A549 (cell line): ENCODE measurements at regions not wholly inside any gene's neighbourhood (a gene's known extent, or its start where the extent isn't known, plus 50 kb on each side); places are given as distances from the start of the nearest gene placed in this dataset.

Source experiments
- ATAC-seq, 2 experiments: fragments of 200-7000 bp in 1 of 2; fragments of >200 bp in 1 of 2; cut with Nextera tagmentation in 1 of 2; cut with Tn5 transposase in 1 of 2; 3 replicates each; pipeline versions ENCODE4 v1.8.0 to v1.9.1; 2018 to 2020; ENCODE audit warnings: mild to moderate bottlenecking in 1 of 2, moderate library complexity in 1 of 2
- CTCF ChIA-PET: fragments of 300-600 bp; sonication (Branson Sonifier 250); formaldehyde crosslinking; extraction: SDS; loops from one replicate; lab custom pipeline; 2021; ENCODE audit warnings: antibody characterized with exemption, inconsistent platforms; lab: Yijun Ruan, JAX
- POLR2A ChIA-PET: fragments of 350-600 bp; formaldehyde crosslinking; extraction: SDS; loops from one replicate; lab custom pipeline; 2021; ENCODE audit warnings: antibody characterized with exemption, inconsistent platforms; lab: Yijun Ruan, JAX
- DNase-seq, 2 experiments: peaks; one replicate each; pipeline versions ENCODE4 v3.0.0 to v3.0.0-alpha.2; 2011 to 2016; ENCODE audit warnings: low read depth in 1 of 2, low spot score in 1 of 2
- FAIRE-seq: peaks from 2 replicates; lab custom pipeline; 2011; peaks lifted over from hg19 to GRCh38; lab: Jason Lieb, UNC
- H3K27ac ChIP-seq, 2 experiments: fragments of >200 bp; sonication (Bioruptor Twin); formaldehyde crosslinking; 3 replicates each; pipeline ENCODE4 v1.5.1; 2016 to 2017
- H3K4me1 ChIP-seq: fragments of >200 bp; sonication (Bioruptor Twin); formaldehyde crosslinking; 3 replicates; pipeline ENCODE4 v1.6.1; 2016
- H3K4me2 ChIP-seq: fragments of >200 bp; sonication (Bioruptor Twin); formaldehyde crosslinking; 3 replicates; pipeline ENCODE4 v1.6.1; 2016
- H3K4me3 ChIP-seq: fragments of >200 bp; sonication (Bioruptor Twin); formaldehyde crosslinking; 3 replicates; pipeline ENCODE4 v1.5.1; 2016
- H3K9me3 ChIP-seq: fragments of >200 bp; sonication (Bioruptor Twin); formaldehyde crosslinking; 3 replicates; pipeline ENCODE4 v1.6.1; 2016
- ATOH8 ChIP-seq: fragments of 250-450 bp; sonication (Bioruptor Pico); IDR thresholded peaks from 2 replicates; pipeline ENCODE4 v1.5.0; 2020; ENCODE audit warnings: low read depth, mild to moderate bottlenecking, moderate library complexity
- CBX8 ChIP-seq: fragments of 200-600 bp; sonication (generic); IDR thresholded peaks from 2 replicates; pipeline ENCODE4 v1.6.1; 2016
- CEBPB ChIP-seq, 2 experiments: fragments of >200 bp in 1 of 2; sonication (Bioruptor Twin) in 1 of 2; formaldehyde crosslinking in 1 of 2; IDR thresholded peaks; 2 replicates each; pipeline ENCODE4 v1.6.1; 2012 to 2016
- EP300 ChIP-seq, 2 experiments: fragments of >200 bp; sonication (Bioruptor Twin); formaldehyde crosslinking; IDR thresholded peaks; 2 replicates in 1 of 2; 3 replicates in 1 of 2; pipeline ENCODE4 v1.6.1; 2016 to 2017
- GATA3 ChIP-seq: IDR thresholded peaks from 2 replicates; pipeline ENCODE4 v1.6.1; 2012; ENCODE audit warnings: borderline replicate concordance
- HMGXB4 ChIP-seq: fragments of 250-450 bp; sonication (Bioruptor Pico); IDR thresholded peaks from 2 replicates; pipeline ENCODE4 v1.5.0; 2021; ENCODE audit warnings: mild to moderate bottlenecking, moderate library complexity, borderline replicate concordance
- HOXB13 ChIP-seq: fragments of 250-450 bp; sonication (Bioruptor Pico); IDR thresholded peaks from 2 replicates; pipeline ENCODE4 v1.5.0; 2020; ENCODE audit warnings: low read depth, mild to moderate bottlenecking, moderate library complexity
- HOXB5 ChIP-seq: fragments of 250-450 bp; sonication (Bioruptor Pico); IDR thresholded peaks from 2 replicates; pipeline ENCODE4 v1.5.0; 2020; ENCODE audit warnings: mild to moderate bottlenecking, moderate library complexity
- JUN ChIP-seq, 2 experiments: fragments of >200 bp; sonication (Bioruptor Twin); formaldehyde crosslinking; IDR thresholded peaks; 2 replicates in 1 of 2; 3 replicates in 1 of 2; pipeline ENCODE4 v1.6.1; 2016 to 2017
- JUNB ChIP-seq: fragments of >200 bp; sonication (Bioruptor Twin); formaldehyde crosslinking; IDR thresholded peaks from 2 replicates; pipeline ENCODE4 v1.6.1; 2016
- KDM5A ChIP-seq: fragments of 200-600 bp; sonication (generic); IDR thresholded peaks from 2 replicates; pipeline ENCODE4 v1.6.1; 2016; ENCODE audit warnings: antibody characterized with exemption, mild to moderate bottlenecking
- MAFK ChIP-seq: fragments of 450-650 bp; IDR thresholded peaks from 2 replicates; pipeline ENCODE4 v1.6.1; 2014; ENCODE audit not compliant: partially characterized antibody
- MYC ChIP-seq: IDR thresholded peaks from 2 replicates; pipeline ENCODE4 v1.6.1; 2012; ENCODE audit warnings: mild to moderate bottlenecking, inconsistent platforms, low read length, improper control_type of control experiment, borderline replicate concordance
- PBX3 ChIP-seq: IDR thresholded peaks from 2 replicates; pipeline ENCODE4 v1.6.1; 2012
- PHF8 ChIP-seq: fragments of 200-600 bp; sonication (generic); IDR thresholded peaks from 2 replicates; pipeline ENCODE4 v1.6.1; 2016; ENCODE audit warnings: low read depth, mild to moderate bottlenecking, antibody characterized with exemption, moderate library complexity, borderline replicate concordance
- POLR2AphosphoS2 ChIP-seq: conservative IDR thresholded peaks from 2 replicates; pipeline ENCODE4 v1.6.1; 2012; ENCODE audit warnings: low read length, improper control_type of control experiment, inconsistent platforms
- REST ChIP-seq: fragments of 200-600 bp; sonication (generic); IDR thresholded peaks from 2 replicates; pipeline ENCODE4 v1.6.1; 2016; ENCODE audit warnings: antibody characterized with exemption, mild to moderate bottlenecking, moderate library complexity
- TFCP2L1 ChIP-seq: fragments of 250-450 bp; sonication (Bioruptor Pico); IDR thresholded peaks from 2 replicates; pipeline ENCODE4 v1.5.0; 2021; ENCODE audit warnings: mild to moderate bottlenecking
- ZFP36 ChIP-seq: fragments of 450-650 bp; IDR thresholded peaks from 2 replicates; pipeline ENCODE4 v1.6.1; 2014; ENCODE audit warnings: borderline replicate concordance; ENCODE audit not compliant: partially characterized antibody
- WGBS: methylation state at CpG from one replicate; pipeline ENCODE4 v1.1.6; 2017; ENCODE audit errors: missing lambda C conversion rate; 5-methylcytosine and 5-hydroxymethylcytosine counted together

- ChIA-PET CTCF (no interaction called here), POLR2A (no interaction called here)
- no peak for ATAC-seq
- no peaks in the 10 kb centered on the region for H3K9me3 ChIP-seq
- H3K27ac ChIP-seq = no peak overlapping the region
- TF ChIP-seq TFCP2L1 (CRISPR knock-in tag) = no peak
- no peak for TF ChIP-seq HOXB5
- no peak for TF ChIP-seq CBX8
- no peak for TF ChIP-seq PBX3
- no peak for TF ChIP-seq REST
- no peak for TF ChIP-seq MAFK
- no peak for TF ChIP-seq ZFP36
- no peak for TF ChIP-seq JUNB
- TF ChIP-seq ATOH8 (CRISPR knock-in tag) = no peak
- no peak for TF ChIP-seq CEBPB (IDR thresholded peaks at IDR 0.05)
- no peak for TF ChIP-seq HOXB13
- no peak for TF ChIP-seq JUN (IDR thresholded peaks at IDR 0.05)
- no peak for TF ChIP-seq MYC
- TF ChIP-seq HMGXB4 (CRISPR knock-in tag) = no peak
- no peak for FAIRE-seq
- no peaks in the 10 kb centered on the region for H3K4me1 ChIP-seq
- H3K4me2 ChIP-seq = no peak overlapping the region
- H3K4me3 ChIP-seq = no peak overlapping the region
- DNase-seq = no peak
Observed at GRCh38 chr3:144431134-144431533, 459.5 kb downstream of the DIPK2A start.

GRCh38 chr3:144433006-144433405, 461.4 kb downstream of the DIPK2A start:
- ChIA-PET CTCF (no interaction called here), POLR2A (no interaction called here)
- Histone ChIP-seq H3K27ac (no peak overlapping the region), H3K9me3 (no peaks in the 10 kb centered on the region), H3K4me1 (no peaks in the 10 kb centered on the region), H3K4me2 (no peak overlapping the region), H3K4me3 (no peak overlapping the region)
- WGBS = 5% methylated on average over 1 of the region's 1 CpG
- no peak for FAIRE-seq
- no peak for TF ChIP-seq PHF8
- TF ChIP-seq CBX8 = no peak
- no peak for TF ChIP-seq GATA3
- TF ChIP-seq EP300 (IDR thresholded peaks at IDR 0.05) = no peak
- no peak for TF ChIP-seq HMGXB4 (CRISPR knock-in tag)
- TF ChIP-seq POLR2AphosphoS2 = no peak
- no peak for TF ChIP-seq HOXB13
- no peak for TF ChIP-seq KDM5A
- no peak for ATAC-seq
- DNase-seq = no peak
